ENCODE measurements at regions not wholly inside any gene's neighbourhood (a gene's known extent, or its start where the extent isn't known, plus 50 kb on each side); places are given as distances from the start of the nearest gene placed in this dataset.

- Histone ChIP-seq H3K4me1 (ENCODE audit: insufficient read depth) (no peaks in the 10 kb centered on the region), H3K27me3 (no peaks in the 10 kb centered on the region), H3K9me2 (replicated peaks; ENCODE audit: insufficient read depth) (no peaks in the 10 kb centered on the region), H3K4me2 (no peak overlapping the region), H3K9me3 (ENCODE audit: low read depth) (no peaks in the 10 kb centered on the region), H3K4me3 (no peak overlapping the region), H2AFZ (no peak overlapping the region), H4K20me1 (ENCODE audit: insufficient read depth, poor library complexity, severe bottlenecking) (no peaks in the 10 kb centered on the region), H3K79me2 (no peaks in the 10 kb centered on the region), H3K27ac (no peak overlapping the region), H3K36me3 (replicated peaks; ENCODE audit: insufficient read depth, low read depth) (no peaks in the 10 kb centered on the region)
- DNase-seq (ENCODE audit: low spot score), result no peak
- 85% methylated on average over 6 of the region's 6 CpGs for WGBS (ENCODE audit: low lambda C conversion rate, missing lambda C conversion rate)
- TF ChIP-seq, protein P1, sequence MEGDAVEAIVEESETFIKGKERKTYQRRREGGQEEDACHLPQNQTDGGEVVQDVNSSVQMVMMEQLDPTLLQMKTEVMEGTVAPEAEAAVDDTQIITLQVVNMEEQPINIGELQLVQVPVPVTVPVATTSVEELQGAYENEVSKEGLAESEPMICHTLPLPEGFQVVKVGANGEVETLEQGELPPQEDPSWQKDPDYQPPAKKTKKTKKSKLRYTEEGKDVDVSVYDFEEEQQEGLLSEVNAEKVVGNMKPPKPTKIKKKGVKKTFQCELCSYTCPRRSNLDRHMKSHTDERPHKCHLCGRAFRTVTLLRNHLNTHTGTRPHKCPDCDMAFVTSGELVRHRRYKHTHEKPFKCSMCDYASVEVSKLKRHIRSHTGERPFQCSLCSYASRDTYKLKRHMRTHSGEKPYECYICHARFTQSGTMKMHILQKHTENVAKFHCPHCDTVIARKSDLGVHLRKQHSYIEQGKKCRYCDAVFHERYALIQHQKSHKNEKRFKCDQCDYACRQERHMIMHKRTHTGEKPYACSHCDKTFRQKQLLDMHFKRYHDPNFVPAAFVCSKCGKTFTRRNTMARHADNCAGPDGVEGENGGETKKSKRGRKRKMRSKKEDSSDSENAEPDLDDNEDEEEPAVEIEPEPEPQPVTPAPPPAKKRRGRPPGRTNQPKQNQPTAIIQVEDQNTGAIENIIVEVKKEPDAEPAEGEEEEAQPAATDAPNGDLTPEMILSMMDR (IDR thresholded peaks at IDR 0.05; ENCODE audit: poor library complexity), result no peak
- no peak for TF ChIP-seq EZH2 (IDR thresholded peaks at IDR 0.05; ENCODE audit: borderline replicate concordance)
- no peak for TF ChIP-seq EZH2phosphoT487 (IDR thresholded peaks at IDR 0.05; ENCODE audit: low read depth, severe bottlenecking, unreplicated experiment)
These were observed 113.5 kb downstream of the TENT4A start for GRCh38 chr5:6826756-6827155.

DNA sequence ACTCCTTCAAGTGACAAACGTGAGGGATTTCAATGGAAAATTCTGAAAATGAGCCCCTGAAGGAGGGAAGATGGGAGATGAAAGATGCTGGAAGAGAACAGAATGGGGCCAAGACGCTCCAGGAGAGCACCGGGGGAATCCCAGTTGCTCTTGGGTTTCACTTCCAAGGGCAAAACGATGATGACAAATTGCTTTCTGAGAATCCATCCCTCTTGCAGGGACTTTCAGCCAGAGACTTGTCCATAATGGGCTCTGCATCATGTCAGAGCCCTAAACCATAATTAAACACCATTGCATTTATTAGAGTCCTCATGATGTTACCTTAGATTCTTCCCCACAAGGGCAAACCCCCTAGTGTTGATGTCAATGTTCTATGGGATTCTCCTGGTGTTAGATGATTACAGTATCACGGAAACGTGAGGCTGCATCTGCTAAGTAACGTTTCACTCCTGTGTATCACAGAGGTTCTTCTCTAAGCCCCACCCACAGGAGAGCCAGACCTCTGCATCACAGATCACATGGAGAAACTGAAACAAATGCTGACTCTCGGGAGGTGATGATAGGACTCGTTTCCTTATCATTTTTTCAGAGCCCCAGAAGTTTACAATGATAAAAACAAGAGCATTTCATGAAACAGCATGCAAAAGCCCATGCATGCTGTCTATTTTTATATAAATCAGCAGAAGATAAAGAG is 114.4 kb downstream of the TENT4A start:
- H3K27me3 ChIP-seq, result no peaks in the 10 kb centered on the region
- no peaks in the 10 kb centered on the region for H4K20me1 ChIP-seq (ENCODE audit: insufficient read depth, poor library complexity, severe bottlenecking)
- peak overlapping the region; percentile 19 for H3K4me2 ChIP-seq
- H3K4me1 ChIP-seq (ENCODE audit: insufficient read depth), result no peaks in the 10 kb centered on the region
- TF ChIP-seq, protein P1 (IDR thresholded peaks at IDR 0.05; ENCODE audit: poor library complexity), result no peak
- TF ChIP-seq EZH2phosphoT487 (IDR thresholded peaks at IDR 0.05; ENCODE audit: low read depth, severe bottlenecking, unreplicated experiment), result no peak
- TF ChIP-seq EZH2 (IDR thresholded peaks at IDR 0.05; ENCODE audit: borderline replicate concordance), result no peak
- H3K4me3 ChIP-seq, result no peak overlapping the region
- WGBS (ENCODE audit: low lambda C conversion rate, missing lambda C conversion rate), result 58% methylated on average over 9 of the region's 9 CpGs
- H3K27ac ChIP-seq, result no peak overlapping the region
- H3K9me2 ChIP-seq (replicated peaks; ENCODE audit: insufficient read depth), result no peaks in the 10 kb centered on the region
- H3K79me2 ChIP-seq, result no peaks in the 10 kb centered on the region
- no peaks in the 10 kb centered on the region for H3K9me3 ChIP-seq (ENCODE audit: low read depth)
- peak; percentile 29 for DNase-seq (ENCODE audit: low spot score)
- no peaks in the 10 kb centered on the region for H3K36me3 ChIP-seq (replicated peaks; ENCODE audit: insufficient read depth, low read depth)
- no peak overlapping the region for H2AFZ ChIP-seq

GRCh38 chr5:6829150-6829784 is 116.0 kb downstream of the TENT4A start:
- 85% methylated on average over 5 of the region's 5 CpGs for WGBS (ENCODE audit: low lambda C conversion rate, missing lambda C conversion rate)
- H3K4me1 ChIP-seq (ENCODE audit: insufficient read depth), result no peaks in the 10 kb centered on the region
- no peaks in the 10 kb centered on the region for H3K9me2 ChIP-seq (replicated peaks; ENCODE audit: insufficient read depth)
- H3K79me2 ChIP-seq, result no peaks in the 10 kb centered on the region
- H3K4me2 ChIP-seq, result no peak overlapping the region
- no peaks in the 10 kb centered on the region for H3K36me3 ChIP-seq (replicated peaks; ENCODE audit: insufficient read depth, low read depth)
- H3K27me3 ChIP-seq, result no peaks in the 10 kb centered on the region
- H4K20me1 ChIP-seq (ENCODE audit: insufficient read depth, poor library complexity, severe bottlenecking), result no peaks in the 10 kb centered on the region
- H3K4me3 ChIP-seq, result no peak overlapping the region
- H3K27ac ChIP-seq, result no peak overlapping the region
- no peak for DNase-seq (ENCODE audit: low spot score)
- no peak overlapping the region for H2AFZ ChIP-seq
- TF ChIP-seq EZH2phosphoT487 (IDR thresholded peaks at IDR 0.05; ENCODE audit: low read depth, severe bottlenecking, unreplicated experiment), result no peak
- no peaks in the 10 kb centered on the region for H3K9me3 ChIP-seq (ENCODE audit: low read depth)

DNA sequence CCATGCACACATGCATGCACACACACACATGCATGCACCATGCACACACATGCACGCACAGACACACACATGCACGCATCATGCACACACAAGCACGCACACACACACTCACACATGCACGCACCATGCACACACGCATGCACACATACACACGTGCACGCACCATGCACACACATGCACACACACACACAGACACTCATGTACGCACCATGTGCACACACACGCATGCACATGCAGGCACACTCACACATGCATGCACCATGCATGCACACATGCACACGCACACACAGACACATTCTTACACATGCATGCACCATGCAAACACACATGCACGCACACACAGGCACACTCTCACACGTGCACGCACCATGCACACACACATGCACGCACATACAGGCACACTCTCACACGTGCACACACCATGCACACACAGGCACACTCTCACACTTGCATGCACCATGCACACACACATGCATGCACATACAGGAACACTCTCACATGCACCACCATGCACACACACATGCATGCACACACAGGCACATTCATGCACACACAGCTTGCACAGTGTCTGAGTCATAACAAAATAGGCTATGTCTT is 117.5 kb downstream of the TENT4A start:
- DNase-seq (ENCODE audit: low spot score), result no peak
- Histone ChIP-seq H3K9me2 (replicated peaks; ENCODE audit: insufficient read depth) (no peaks in the 10 kb centered on the region), H3K4me2 (no peak overlapping the region), H3K27ac (no peak overlapping the region), H3K79me2 (no peaks in the 10 kb centered on the region), H3K9me3 (ENCODE audit: low read depth) (no peaks in the 10 kb centered on the region), H2AFZ (no peak overlapping the region), H3K36me3 (replicated peaks; ENCODE audit: insufficient read depth, low read depth) (no peaks in the 10 kb centered on the region), H3K4me3 (no peak overlapping the region), H3K4me1 (ENCODE audit: insufficient read depth) (no peaks in the 10 kb centered on the region), H3K27me3 (no peaks in the 10 kb centered on the region), H4K20me1 (ENCODE audit: insufficient read depth, poor library complexity, severe bottlenecking) (no peaks in the 10 kb centered on the region)
- 90% methylated on average over 15 of the region's 15 CpGs for WGBS (ENCODE audit: low lambda C conversion rate, missing lambda C conversion rate)
- no peak for TF ChIP-seq EZH2 (IDR thresholded peaks at IDR 0.05; ENCODE audit: borderline replicate concordance)
- TF ChIP-seq, protein P1 (IDR thresholded peaks at IDR 0.05; ENCODE audit: poor library complexity), result no peak
- TF ChIP-seq EZH2phosphoT487 (IDR thresholded peaks at IDR 0.05; ENCODE audit: low read depth, severe bottlenecking, unreplicated experiment), result no peak
